A549 (cell line): ENCODE measurements at regions not wholly inside any gene's neighbourhood (a gene's known extent, or its start where the extent isn't known, plus 50 kb on each side); places are given as distances from the start of the nearest gene placed in this dataset.

Source experiments
- HDAC2 ChIP-seq: fragments of 200-600 bp; sonication (generic); IDR thresholded peaks from 2 replicates; pipeline ENCODE4 v1.6.1; 2016
- MYC ChIP-seq: IDR thresholded peaks from 2 replicates; pipeline ENCODE4 v1.6.1; 2012; ENCODE audit warnings: mild to moderate bottlenecking, inconsistent platforms, low read length, improper control_type of control experiment, borderline replicate concordance
- POLR2A ChIP-seq: IDR thresholded peaks from 2 replicates; pipeline ENCODE4 v1.6.1; 2012; ENCODE audit warnings: mild to moderate bottlenecking, low read length

- TF ChIP-seq MYC: no peak
- no peak for TF ChIP-seq POLR2A
- TF ChIP-seq HDAC2: no peak
Observed at GRCh38 chr1:166605137-166605536, 234.1 kb upstream of the POGK start.
